SJSA1 (cell line): ENCODE measurements at regions not wholly inside any gene's neighbourhood (a gene's known extent, or its start where the extent isn't known, plus 50 kb on each side); places are given as distances from the start of the nearest gene placed in this dataset.

Experiments
- DNase-seq, 2 experiments: peaks; one replicate each; pipeline ENCODE4 v3.0.0-alpha.2; 2015 to 2020; ENCODE audit warnings: low spot score in 2 of 2, low read depth in 1 of 2
- H3K27ac ChIP-seq: fragments of 250-450 bp; sonication (Bioruptor Pico); 2 replicates; pipeline ENCODE4 v1.5.1; 2020; ENCODE audit warnings: mild to moderate bottlenecking, moderate library complexity
- H3K27me3 ChIP-seq: fragments of 250-450 bp; sonication (Bioruptor Pico); replicated peaks from 2 replicates; pipeline ENCODE4 v1.5.1; 2020; ENCODE audit warnings: mild to moderate bottlenecking, moderate library complexity
- H3K36me3 ChIP-seq: fragments of 250-450 bp; sonication (Bioruptor Pico); 2 replicates; pipeline ENCODE4 v1.5.1; 2020; ENCODE audit warnings: mild to moderate bottlenecking
- H3K4me1 ChIP-seq: fragments of 250-450 bp; sonication (Bioruptor Pico); replicated peaks from 2 replicates; pipeline ENCODE4 v1.6.1; 2021; ENCODE audit warnings: mild to moderate bottlenecking
- H3K4me3 ChIP-seq: fragments of 250-450 bp; sonication (Bioruptor Pico); 2 replicates; pipeline ENCODE4 v1.5.1; 2020; ENCODE audit warnings: mild to moderate bottlenecking
- H3K9me3 ChIP-seq: fragments of 250-450 bp; sonication (Bioruptor Pico); replicated peaks from 2 replicates; pipeline ENCODE4 v1.5.1; 2020; ENCODE audit warnings: mild to moderate bottlenecking

DNA sequence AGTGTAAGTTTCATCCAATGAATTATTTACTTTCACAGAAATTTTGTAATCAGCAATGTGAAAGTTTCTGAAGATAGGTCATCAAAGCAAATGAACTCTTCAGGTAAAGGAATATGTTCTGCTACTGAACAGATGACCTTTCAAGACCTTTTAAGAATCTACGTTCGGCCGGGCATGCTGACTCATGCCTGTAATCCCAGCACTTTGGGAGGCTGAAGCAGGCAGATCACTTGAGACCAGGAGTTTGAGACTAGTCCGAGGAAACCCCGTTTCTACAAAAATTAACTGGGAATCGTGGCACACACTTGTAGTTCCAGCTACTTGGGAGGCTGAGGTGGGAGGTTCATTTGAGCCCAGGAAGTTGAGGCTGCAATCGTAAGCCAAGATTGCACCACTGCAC lies 578.4 kb upstream of the COX7C start:
- DNase-seq = no peak
- Histone ChIP-seq H3K27ac (no peak overlapping the region), H3K27me3 (no peaks in the 10 kb centered on the region), H3K9me3 (no peaks in the 10 kb centered on the region), H3K4me1 (no peaks in the 10 kb centered on the region), H3K36me3 (no peaks in the 10 kb centered on the region), H3K4me3 (no peak overlapping the region)

DNA sequence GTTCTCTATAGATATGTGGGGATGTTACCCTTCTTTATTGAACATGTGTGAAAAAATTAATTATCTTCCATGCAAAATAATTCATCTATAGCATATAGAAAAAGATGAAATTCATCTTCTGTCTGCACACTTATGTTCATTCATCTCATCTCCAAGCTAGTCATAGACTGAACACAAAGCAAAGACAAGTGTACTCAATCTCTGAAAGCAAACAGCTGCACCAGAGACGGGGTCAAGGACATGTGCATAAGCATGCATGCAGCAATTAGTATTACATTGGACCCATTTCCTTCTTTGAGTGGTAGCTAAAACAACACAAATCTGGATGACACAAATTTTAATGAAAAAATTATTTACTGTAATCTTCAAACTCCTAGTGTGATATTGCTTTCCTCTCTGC lies 547.0 kb upstream of the COX7C start:
- Histone ChIP-seq H3K27me3 (no peaks in the 10 kb centered on the region), H3K9me3 (no peaks in the 10 kb centered on the region), H3K4me1 (no peaks in the 10 kb centered on the region), H3K27ac (no peak overlapping the region), H3K4me3 (no peak overlapping the region), H3K36me3 (no peaks in the 10 kb centered on the region)
- no peak for DNase-seq

DNA sequence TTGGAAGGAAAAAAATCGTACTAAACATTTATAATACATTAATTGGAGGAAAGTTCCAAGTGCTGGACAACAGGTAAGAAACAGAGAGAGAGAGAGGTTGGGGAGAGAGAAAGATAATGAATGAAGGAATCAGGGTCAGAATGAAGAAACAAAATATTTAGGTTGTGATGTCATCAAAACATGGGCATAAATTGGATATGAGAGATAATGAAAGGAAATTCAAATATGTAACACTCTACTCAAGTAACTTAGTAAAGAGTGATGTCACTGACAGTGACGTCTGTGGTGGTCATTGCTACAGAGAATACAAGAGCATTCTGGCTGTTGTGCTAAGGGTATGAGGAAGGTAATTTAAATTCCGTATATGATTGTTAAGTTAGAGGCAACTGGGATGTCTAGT lies 543.4 kb upstream of the COX7C start:
- H3K9me3 ChIP-seq = no peaks in the 10 kb centered on the region
- H3K36me3 ChIP-seq = no peaks in the 10 kb centered on the region
- no peaks in the 10 kb centered on the region for H3K4me1 ChIP-seq
- no peak for DNase-seq
- no peak overlapping the region for H3K27ac ChIP-seq
- H3K4me3 ChIP-seq = no peak overlapping the region
- no peaks in the 10 kb centered on the region for H3K27me3 ChIP-seq

DNA sequence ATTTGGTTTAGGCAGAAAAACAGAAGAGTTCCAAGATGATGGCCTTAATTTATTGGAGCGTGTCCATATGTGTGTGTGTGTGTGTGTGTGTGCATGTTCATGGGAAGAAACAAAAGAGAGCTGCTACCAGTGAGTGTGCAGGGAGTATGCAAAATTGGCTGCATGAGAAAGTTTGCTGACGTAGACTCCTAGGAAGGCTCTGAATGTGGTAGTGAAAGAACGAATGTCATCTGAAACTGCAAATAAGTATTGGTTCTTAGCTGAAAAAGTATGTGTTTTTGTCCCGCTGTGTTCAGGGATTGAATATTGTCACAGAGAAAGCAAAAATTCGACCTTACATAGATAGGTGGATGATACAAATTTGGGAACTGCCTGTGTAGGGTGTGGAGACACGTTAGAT lies 542.6 kb upstream of the COX7C start:
- no peaks in the 10 kb centered on the region for H3K4me1 ChIP-seq
- H3K27ac ChIP-seq = no peak overlapping the region
- no peaks in the 10 kb centered on the region for H3K9me3 ChIP-seq
- H3K4me3 ChIP-seq = no peak overlapping the region
- no peak for DNase-seq
- no peaks in the 10 kb centered on the region for H3K36me3 ChIP-seq
- no peaks in the 10 kb centered on the region for H3K27me3 ChIP-seq

DNA sequence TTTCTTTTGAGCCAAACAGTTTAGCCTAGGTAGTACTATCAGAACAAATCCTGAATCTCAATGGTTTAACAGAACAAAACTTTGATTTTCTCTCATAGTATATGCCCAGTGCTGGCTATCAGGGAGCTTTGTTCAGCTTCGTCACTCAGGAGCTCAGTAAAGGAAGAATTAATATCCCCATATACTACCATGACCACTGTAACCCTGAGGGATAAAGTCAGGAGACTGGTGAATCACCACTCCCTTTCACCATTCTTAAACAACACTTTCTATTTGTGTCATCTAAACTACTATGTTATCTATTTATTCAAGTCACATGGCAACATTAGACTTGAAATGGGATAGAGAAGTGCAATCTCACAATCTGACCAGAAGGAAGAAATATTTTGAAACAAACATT lies 522.6 kb upstream of the COX7C start:
- Histone ChIP-seq H3K36me3 (no peaks in the 10 kb centered on the region), H3K27me3 (no peaks in the 10 kb centered on the region), H3K4me3 (no peak overlapping the region), H3K9me3 (no peaks in the 10 kb centered on the region), H3K27ac (no peak overlapping the region), H3K4me1 (no peaks in the 10 kb centered on the region)
- no peak for DNase-seq

DNA sequence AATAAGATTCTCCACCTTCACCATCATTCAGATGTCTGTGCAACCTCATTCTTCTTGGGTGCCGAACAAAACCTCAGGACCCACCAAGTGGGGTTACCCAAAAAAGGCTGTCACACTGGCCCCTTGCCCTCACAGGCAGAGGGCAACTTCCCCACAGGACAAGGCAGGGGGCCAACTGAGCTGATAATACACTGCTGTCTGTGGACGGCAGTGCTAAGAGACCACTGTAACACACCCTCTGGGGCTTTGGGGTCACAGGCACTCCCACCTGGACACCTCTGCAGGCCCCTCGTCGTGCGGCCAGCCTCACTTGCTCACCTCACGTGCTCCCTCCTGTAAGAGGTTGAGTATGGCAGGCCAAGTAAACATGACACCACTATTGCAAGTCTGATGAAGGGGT lies 515.8 kb upstream of the COX7C start:
- Histone ChIP-seq H3K4me3 (no peak overlapping the region), H3K4me1 (no peaks in the 10 kb centered on the region), H3K36me3 (no peaks in the 10 kb centered on the region), H3K27ac (no peak overlapping the region), H3K27me3 (no peaks in the 10 kb centered on the region), H3K9me3 (no peaks in the 10 kb centered on the region)
- DNase-seq = no peak

DNA sequence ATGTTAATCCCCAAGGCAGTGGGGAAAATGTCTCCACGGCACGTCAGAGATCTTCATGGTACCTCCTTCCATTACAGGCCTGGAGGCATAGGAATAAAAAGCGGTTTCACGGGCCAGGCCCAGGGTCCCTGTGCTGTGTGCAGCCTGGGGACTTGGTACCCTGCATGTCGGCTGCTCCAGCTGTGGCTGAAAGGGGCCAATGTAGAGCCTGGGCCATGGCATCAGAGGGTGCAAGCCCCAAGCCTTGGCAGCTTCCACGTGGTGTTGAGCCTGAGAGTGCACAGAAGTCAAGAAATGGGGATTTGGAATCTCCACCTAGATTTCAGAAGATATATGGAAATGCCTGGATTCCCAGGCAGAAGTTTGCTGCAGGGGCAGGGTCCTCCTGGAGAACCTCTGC lies 508.9 kb upstream of the COX7C start:
- no peaks in the 10 kb centered on the region for H3K36me3 ChIP-seq
- H3K27ac ChIP-seq = no peak overlapping the region
- no peak overlapping the region for H3K4me3 ChIP-seq
- no peak for DNase-seq
- H3K27me3 ChIP-seq = no peaks in the 10 kb centered on the region
- H3K9me3 ChIP-seq = no peaks in the 10 kb centered on the region
- no peaks in the 10 kb centered on the region for H3K4me1 ChIP-seq

DNA sequence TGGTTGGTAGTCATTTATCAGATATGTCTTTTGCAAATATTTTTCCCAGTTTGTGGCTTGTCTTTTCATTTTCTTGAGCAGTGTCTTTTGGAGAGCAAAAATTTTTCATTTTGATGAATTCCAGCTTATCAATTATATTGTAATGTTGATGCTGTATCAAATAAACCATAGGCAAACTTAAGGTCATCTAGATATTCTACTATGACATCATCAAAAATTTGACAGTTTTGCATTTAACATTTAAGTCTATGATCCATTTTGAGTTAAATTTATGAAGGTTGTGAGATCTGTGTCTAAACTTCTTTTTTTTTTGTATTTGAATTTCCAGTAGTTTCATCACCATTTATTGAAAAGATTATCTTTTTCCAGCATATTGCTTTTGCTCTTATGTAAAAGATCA lies 505.5 kb upstream of the COX7C start:
- H3K27ac ChIP-seq = no peak overlapping the region
- H3K4me1 ChIP-seq = no peaks in the 10 kb centered on the region
- DNase-seq = no peak
- H3K36me3 ChIP-seq = no peaks in the 10 kb centered on the region
- H3K27me3 ChIP-seq = no peaks in the 10 kb centered on the region
- H3K9me3 ChIP-seq = no peaks in the 10 kb centered on the region
- H3K4me3 ChIP-seq = no peak overlapping the region

DNA sequence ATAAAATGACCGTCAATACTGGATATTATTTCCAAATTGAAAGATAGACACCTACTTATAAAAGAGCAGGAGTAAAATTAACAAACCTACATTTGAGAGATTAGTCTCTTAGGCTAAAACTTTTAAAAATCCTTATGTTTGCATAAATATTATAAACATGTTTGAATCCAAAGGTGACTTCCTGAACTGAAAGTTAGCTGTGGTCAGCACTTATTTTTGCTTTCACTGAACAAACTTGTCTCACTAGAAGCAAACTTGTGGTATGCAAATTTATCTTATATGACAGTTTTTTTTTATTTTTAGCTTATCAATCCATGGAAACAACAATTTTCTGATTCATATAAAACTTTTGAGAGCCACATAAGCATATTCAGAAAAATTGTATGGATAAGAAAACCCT lies 502.6 kb upstream of the COX7C start:
- Histone ChIP-seq H3K27ac (no peak overlapping the region), H3K4me3 (no peak overlapping the region)

DNA sequence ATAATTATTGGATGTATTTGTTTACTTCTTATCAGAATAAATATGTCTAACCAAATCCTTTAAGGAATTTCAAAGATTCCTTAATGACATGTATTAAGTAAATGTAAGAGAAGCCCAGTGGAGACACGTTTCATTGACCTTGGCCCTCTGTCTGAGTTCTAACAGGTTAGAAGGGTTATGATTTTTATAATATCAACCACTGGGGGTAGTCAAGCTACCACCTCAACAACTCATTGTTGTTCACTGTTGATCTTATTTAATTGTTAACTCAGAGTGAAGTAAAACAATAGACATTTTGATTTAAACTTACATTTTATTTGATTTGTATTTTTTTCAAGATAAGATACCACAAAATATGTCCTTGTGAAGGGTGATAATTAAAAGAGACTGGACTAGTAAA lies 499.2 kb upstream of the COX7C start:
- H3K4me3 ChIP-seq = no peak overlapping the region
- no peak for DNase-seq
- H3K4me1 ChIP-seq = no peaks in the 10 kb centered on the region
- H3K27ac ChIP-seq = no peak overlapping the region
- no peaks in the 10 kb centered on the region for H3K27me3 ChIP-seq
- no peaks in the 10 kb centered on the region for H3K36me3 ChIP-seq
- no peaks in the 10 kb centered on the region for H3K9me3 ChIP-seq

More for the DNA sequence above, 502.6 kb upstream of the COX7C start:
- Histone ChIP-seq H3K36me3 (no peaks in the 10 kb centered on the region), H3K4me1 (no peaks in the 10 kb centered on the region), H3K27me3 (no peaks in the 10 kb centered on the region), H3K9me3 (no peaks in the 10 kb centered on the region)
- no peak for DNase-seq

DNA sequence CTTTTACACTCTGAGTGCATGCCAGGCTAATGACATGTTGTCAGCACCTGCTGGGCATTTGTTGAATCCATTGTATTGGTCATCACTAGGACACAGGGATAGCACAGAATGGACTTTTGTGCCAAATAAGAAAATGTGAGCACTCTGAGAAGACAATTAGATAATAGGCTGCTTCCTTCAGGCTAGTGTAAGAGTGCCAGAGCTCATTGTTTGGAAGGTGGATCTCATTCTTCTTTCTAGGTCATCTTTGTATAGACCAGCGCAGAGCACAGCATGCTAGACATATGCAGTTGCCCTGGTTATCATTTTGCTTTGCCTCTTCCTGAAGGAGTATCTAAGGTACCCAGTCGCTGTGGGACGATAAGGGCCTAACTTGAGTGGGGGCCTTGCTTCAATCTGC lies 493.4 kb upstream of the COX7C start:
- no peaks in the 10 kb centered on the region for H3K36me3 ChIP-seq
- H3K27me3 ChIP-seq = no peaks in the 10 kb centered on the region
- no peaks in the 10 kb centered on the region for H3K4me1 ChIP-seq
- DNase-seq = no peak
- H3K27ac ChIP-seq = no peak overlapping the region
- H3K9me3 ChIP-seq = no peaks in the 10 kb centered on the region
- no peak overlapping the region for H3K4me3 ChIP-seq

DNA sequence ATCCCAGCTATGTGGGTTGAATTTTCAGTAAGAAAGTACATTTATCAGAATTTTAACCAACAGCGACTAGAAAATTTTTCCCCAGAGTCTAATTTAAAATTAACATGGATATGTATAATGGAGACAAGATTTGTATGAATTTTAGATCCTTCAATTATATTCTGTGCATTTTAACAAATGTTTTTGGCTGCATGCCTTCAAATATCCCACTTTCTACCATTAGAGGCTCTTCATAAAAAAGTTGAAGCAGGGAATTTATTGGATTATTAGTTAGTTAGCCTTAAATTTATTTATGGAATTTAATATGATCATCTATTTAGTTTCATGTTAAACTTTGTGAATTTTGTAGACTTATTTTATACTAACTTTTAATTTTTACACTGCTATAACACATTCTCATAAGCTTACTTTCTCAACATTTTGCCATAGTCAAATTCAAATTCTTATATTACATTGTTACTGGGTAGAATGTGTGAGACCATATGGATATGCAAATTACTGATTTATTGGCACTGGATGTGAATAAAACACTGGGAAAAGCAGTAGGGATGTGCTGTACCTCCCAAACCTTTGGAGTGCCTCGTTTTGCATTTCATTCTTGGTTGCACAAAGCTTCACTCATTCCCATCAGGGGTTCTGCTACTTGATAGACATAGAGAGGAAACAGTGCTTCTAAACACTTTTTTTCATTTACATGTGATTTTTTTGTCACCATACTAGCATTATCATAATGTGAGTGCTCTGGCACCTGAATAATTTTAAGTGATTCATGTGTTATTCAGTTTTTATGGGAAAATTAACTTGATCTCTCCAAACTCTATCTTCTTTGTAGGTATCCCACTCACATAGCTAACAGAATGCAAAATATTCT lies 491.8 kb upstream of the COX7C start:
- Histone ChIP-seq H3K4me3 (no peak overlapping the region), H3K27me3 (no peaks in the 10 kb centered on the region), H3K4me1 (no peaks in the 10 kb centered on the region), H3K36me3 (no peaks in the 10 kb centered on the region), H3K9me3 (no peaks in the 10 kb centered on the region), H3K27ac (no peak overlapping the region)
- no peak for DNase-seq

DNA sequence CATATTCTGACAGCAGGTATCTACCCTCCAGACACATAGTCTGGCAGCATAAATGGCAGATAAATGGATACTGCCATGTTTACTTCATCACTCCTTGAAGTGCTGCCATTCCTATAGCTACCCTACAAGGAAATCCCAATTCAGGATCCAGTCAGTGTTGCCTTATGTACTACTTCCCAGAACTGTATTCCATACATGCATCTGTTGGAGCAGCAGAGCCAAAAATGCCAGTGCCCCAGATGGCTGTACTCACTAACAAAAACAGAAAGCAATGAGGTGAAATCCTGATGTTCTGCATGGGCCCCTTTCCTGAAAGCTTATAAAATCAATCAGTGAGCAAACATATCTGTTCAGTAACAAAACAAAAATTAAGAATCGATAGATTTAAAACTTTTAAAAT lies 490.0 kb upstream of the COX7C start:
- no peak overlapping the region for H3K27ac ChIP-seq
- H3K4me3 ChIP-seq = no peak overlapping the region
- H3K4me1 ChIP-seq = no peaks in the 10 kb centered on the region
- no peaks in the 10 kb centered on the region for H3K27me3 ChIP-seq
- H3K9me3 ChIP-seq = no peaks in the 10 kb centered on the region
- H3K36me3 ChIP-seq = no peaks in the 10 kb centered on the region
- DNase-seq = no peak

DNA sequence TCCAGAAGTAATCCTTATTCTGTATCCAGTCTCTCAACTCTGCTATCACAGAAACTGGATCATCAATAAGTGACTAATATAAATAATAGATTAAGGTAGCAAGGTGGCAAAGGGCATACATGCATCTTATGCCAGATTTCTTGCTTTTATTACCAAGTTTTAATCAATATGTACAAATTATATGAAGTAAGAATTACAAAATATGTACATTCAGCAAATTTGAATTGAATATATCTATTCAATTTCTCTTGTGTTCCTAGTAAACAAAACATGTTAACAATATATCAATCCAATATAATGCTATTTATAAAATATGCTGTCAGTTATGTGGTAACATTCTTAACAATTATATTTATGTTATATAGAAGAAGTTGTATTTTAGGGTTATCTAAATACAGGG lies 488.7 kb upstream of the COX7C start:
- H3K36me3 ChIP-seq = no peaks in the 10 kb centered on the region
- H3K27ac ChIP-seq = no peak overlapping the region
- H3K4me1 ChIP-seq = no peaks in the 10 kb centered on the region
- DNase-seq = no peak
- H3K4me3 ChIP-seq = no peak overlapping the region
- H3K27me3 ChIP-seq = no peaks in the 10 kb centered on the region
- H3K9me3 ChIP-seq = no peaks in the 10 kb centered on the region

DNA sequence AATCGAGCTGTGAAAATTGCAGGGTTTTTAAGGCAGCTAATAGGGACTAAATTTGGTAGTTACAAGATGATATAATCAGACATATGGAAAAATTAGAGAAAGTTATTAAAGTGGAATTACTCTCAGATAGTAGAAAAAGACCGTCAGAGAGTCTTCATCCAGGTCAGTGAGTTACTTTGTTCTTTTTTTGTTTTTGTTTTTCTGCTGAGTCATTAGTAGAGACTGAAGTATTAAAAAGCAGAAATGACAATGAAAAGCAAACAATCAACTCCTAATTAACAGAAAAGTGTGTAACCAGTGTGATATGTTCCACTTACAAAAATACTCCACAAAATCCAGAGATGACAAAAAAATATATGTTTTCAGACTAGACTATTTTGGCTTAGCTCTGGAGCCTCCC lies 480.4 kb upstream of the COX7C start:
- Histone ChIP-seq H3K27ac (no peak overlapping the region), H3K4me3 (no peak overlapping the region), H3K9me3 (no peaks in the 10 kb centered on the region), H3K36me3 (no peaks in the 10 kb centered on the region), H3K4me1 (no peaks in the 10 kb centered on the region), H3K27me3 (no peaks in the 10 kb centered on the region)
- no peak for DNase-seq
